Keratinocyte (primary cell): ENCODE measurements at regions not wholly inside any gene's neighbourhood (a gene's known extent, or its start where the extent isn't known, plus 50 kb on each side); places are given as distances from the start of the nearest gene placed in this dataset.

Experiments used
- DNase-seq: peaks from one replicate; pipeline ENCODE4 v3.0.0-alpha.2; 2011; ENCODE audit warnings: low read depth, missing footprints, low spot score
- FAIRE-seq: peaks from 2 replicates; lab custom pipeline; 2011; peaks lifted over from hg19 to GRCh38; lab: Jason Lieb, UNC
- H2AFZ ChIP-seq: 2 replicates; pipeline ENCODE4 v1.6.0; 2012; ENCODE audit warnings: low read length, control low read depth, inconsistent platforms; ENCODE audit not compliant: control insufficient read depth
- H3K27ac ChIP-seq: 2 replicates; pipeline ENCODE4 v1.5.1; 2011; ENCODE audit warnings: low read length; ENCODE audit not compliant: control insufficient read depth, insufficient read depth
- H3K27me3 ChIP-seq: 3 replicates; pipeline ENCODE4 v1.6.0; 2011; ENCODE audit warnings: low read length; ENCODE audit not compliant: control insufficient read depth, insufficient read depth; ENCODE audit errors: extremely low read depth
- H3K36me3 ChIP-seq, 2 experiments: 2 replicates in 1 of 2; 3 replicates in 1 of 2; pipeline ENCODE4 v1.5.1; 2011; ENCODE audit warnings: low read length in 2 of 2, mild to moderate bottlenecking in 1 of 2; ENCODE audit not compliant: control insufficient read depth in 2 of 2, insufficient read depth in 2 of 2; ENCODE audit errors: extremely low read depth in 1 of 2
- H3K4me1 ChIP-seq: 3 replicates; pipeline ENCODE4 v1.5.1; 2011; ENCODE audit warnings: low read length; ENCODE audit not compliant: control insufficient read depth, insufficient read depth; ENCODE audit errors: extremely low read depth
- H3K4me2 ChIP-seq: 3 replicates; pipeline ENCODE4 v1.6.0; 2011; ENCODE audit warnings: low read depth, low read length; ENCODE audit not compliant: control insufficient read depth, insufficient read depth; ENCODE audit errors: extremely low read depth
- H3K4me3 ChIP-seq, 3 experiments: fragments of 200-600 bp in 1 of 3; sonication (generic) in 1 of 3; 2 replicates in 2 of 3; 3 replicates in 1 of 3; pipeline ENCODE4 v1.5.1; 2011 to 2016; ENCODE audit warnings: low read length in 3 of 3, mild to moderate bottlenecking in 3 of 3, control low read depth in 2 of 3, inconsistent platforms in 1 of 3, low read depth in 1 of 3, mixed read lengths in 1 of 3, mixed run types in 1 of 3, moderate library complexity in 1 of 3; ENCODE audit not compliant: control insufficient read depth in 2 of 3, insufficient read depth in 2 of 3; ENCODE audit errors: extremely low read depth in 1 of 3
- H3K79me2 ChIP-seq: 2 replicates; pipeline ENCODE4 v1.6.0; 2012; ENCODE audit warnings: low read length; ENCODE audit not compliant: control insufficient read depth, insufficient read depth
- H3K9ac ChIP-seq: 3 replicates; pipeline ENCODE4 v1.6.0; 2011; ENCODE audit warnings: low read length; ENCODE audit not compliant: control insufficient read depth, insufficient read depth; ENCODE audit errors: extremely low read depth
- H3K9me1 ChIP-seq: 3 replicates; pipeline ENCODE4 v1.6.0; 2011; ENCODE audit warnings: low read length; ENCODE audit not compliant: control insufficient read depth, insufficient read depth; ENCODE audit errors: extremely low read depth
- H3K9me3 ChIP-seq: 2 replicates; pipeline ENCODE4 v1.5.1; 2012; ENCODE audit warnings: low read depth, low read length; ENCODE audit not compliant: control insufficient read depth
- H4K20me1 ChIP-seq: 3 replicates; pipeline ENCODE4 v1.6.0; 2011; ENCODE audit warnings: low read length; ENCODE audit not compliant: control insufficient read depth, insufficient read depth; ENCODE audit errors: extremely low read depth
- CTCF ChIP-seq, 3 experiments: IDR thresholded peaks in 1 of 3; conservative IDR thresholded peaks in 1 of 3; optimal IDR thresholded peaks in 1 of 3; 2 replicates in 2 of 3; 3 replicates in 1 of 3; pipeline versions ENCODE3 to v1.5.1; 2011; ENCODE audit warnings: low read length in 3 of 3, mild to moderate bottlenecking in 3 of 3, moderate library complexity in 2 of 3, control low read depth in 1 of 3, inconsistent platforms in 1 of 3; ENCODE audit not compliant: insufficient read depth in 2 of 3; ENCODE audit errors: extremely low read depth in 1 of 3
- EZH2 ChIP-seq: IDR thresholded peaks from one replicate; pipeline ENCODE4 v1.6.1; 2012; ENCODE audit warnings: inconsistent platforms, mild to moderate bottlenecking, low read length, moderate library complexity
- dilution Hi-C: fragments of 300-500 bp; cut with MboI; formaldehyde crosslinking; loops from one replicate; pipeline ENCODE4 v1.7.0; 2020; ENCODE audit warnings: low sequenced_read_pairs; ENCODE audit not compliant: extremely low pct_ligation_motif_present

- dilution Hi-C loops, result no loop called here
- H3K4me2 ChIP-seq, result no peak overlapping the region
- H3K4me3 ChIP-seq, result no peak overlapping the region
Observed at GRCh38 chrX:151816934-151817333, 82.4 kb downstream of the CNGA2 start.

GRCh38 chrX:151818828-151819227, 84.3 kb downstream of the CNGA2 start:
- Histone ChIP-seq H3K9me1 (no peaks in the 10 kb centered on the region), H3K79me2 (no peaks in the 10 kb centered on the region), H3K9me3 (no peaks in the 10 kb centered on the region), H3K4me2 (no peak overlapping the region), H2AFZ (no peak overlapping the region), H3K9ac (no peak overlapping the region), H3K4me1 (no peaks in the 10 kb centered on the region), H3K27ac (no peak overlapping the region), H4K20me1 (no peaks in the 10 kb centered on the region), H3K4me3 (no peak overlapping the region), H3K36me3 (no peaks in the 10 kb centered on the region), H3K27me3 (no peaks in the 10 kb centered on the region)
- dilution Hi-C loops, result no loop called here
- TF ChIP-seq CTCF (optimal IDR thresholded peaks at IDR 0.05 in 1 of 3, IDR thresholded peaks at IDR 0.05 in 1 of 3, conservative IDR thresholded peaks at IDR 0.05 in 1 of 3; ENCODE audit: extremely low read depth in 1 of 3, insufficient read depth in 2 of 3, low read length in 3 of 3) (no peak), EZH2 (no peak)
- FAIRE-seq, result no peak
- DNase-seq, result no peak

More at GRCh38 chrX:151816934-151817333, 82.4 kb downstream of the CNGA2 start:
- no peak overlapping the region for H3K9ac ChIP-seq
- H2AFZ ChIP-seq, result no peak overlapping the region
- no peaks in the 10 kb centered on the region for H3K9me3 ChIP-seq
- H3K4me1 ChIP-seq, result no peaks in the 10 kb centered on the region
- H3K79me2 ChIP-seq, result no peaks in the 10 kb centered on the region
- no peaks in the 10 kb centered on the region for H3K27me3 ChIP-seq
- no peak for DNase-seq
- no peaks in the 10 kb centered on the region for H3K9me1 ChIP-seq
- H3K36me3 ChIP-seq, result no peaks in the 10 kb centered on the region
- H3K27ac ChIP-seq, result no peak overlapping the region
- no peaks in the 10 kb centered on the region for H4K20me1 ChIP-seq
- no peak for FAIRE-seq
- TF ChIP-seq CTCF (optimal IDR thresholded peaks at IDR 0.05 in 1 of 3, IDR thresholded peaks at IDR 0.05 in 1 of 3, conservative IDR thresholded peaks at IDR 0.05 in 1 of 3; ENCODE audit: extremely low read depth in 1 of 3, insufficient read depth in 2 of 3, low read length in 3 of 3) (no peak), EZH2 (no peak)
